Left colon (tissue), 2 donors: ENCODE measurements at regions not wholly inside any gene's neighbourhood (a gene's known extent, or its start where the extent isn't known, plus 50 kb on each side); places are given as distances from the start of the nearest gene placed in this dataset.
"Not testable (repeated sequence)": the region's sequence is repeated elsewhere in the genome, so short reads cannot be mapped to it uniquely, and the experiment has no call there.

ENCODE experiments used
- ATAC-seq: fragments of 200-7000 bp; cut with Tn5 transposase; one replicate; pipeline ENCODE4 v1.9.1; 2020; ENCODE audit warnings: mild to moderate bottlenecking, moderate library complexity
- DNase-seq, 2 donors: peaks; one replicate each; pipeline ENCODE4 v3.0.0-alpha.2; 2020
- intact Hi-C, 2 donors: fragments of 100-400 bp; cut with DNase I in 1 of 2; cut with micrococcal nuclease in 1 of 2; formaldehyde crosslinking; loops; one replicate each; pipeline versions ENCODE4 v1.11.2 to v1.14.0; 2022; cut with DNase I, micrococcal nuclease
- donor health status: DM: no; HTN: no; CAD: no.
- donor health status: DM: yes; HTN: yes; CAD: no.

GRCh38 chr18:78793313-78794070, 186.1 kb upstream of the SALL3 start:
- DNase-seq: no peak
- ATAC-seq: no peak
- intact Hi-C loops: no loop called here

- ATAC-seq (no peak), DNase-seq (no peak)
- intact Hi-C loops: no loop called here
Measured at GRCh38 chr18:78794071-78794430, 185.6 kb upstream of the SALL3 start.

GRCh38 chr18:78796693-78797455, 182.7 kb upstream of the SALL3 start:
- DNase-seq (no peak), ATAC-seq (no peak)
- intact Hi-C loops: no loop called here

GRCh38 chr18:78797499-78797898, 182.1 kb upstream of the SALL3 start:
- no peak for ATAC-seq
- no peak for DNase-seq
- intact Hi-C loops: no loop called here

GRCh38 chr18:78798402-78799175, 181.0 kb upstream of the SALL3 start:
- intact Hi-C loops: no loop called here
- no peak for ATAC-seq
- DNase-seq: no peak

- ATAC-seq (no peak), DNase-seq (no peak)
- intact Hi-C loops: no loop called here
Measured at GRCh38 chr18:78799382-78800089, 180.1 kb upstream of the SALL3 start.

- ATAC-seq, intact Hi-C loops, DNase-seq: not testable (repeated sequence)
Measured at GRCh38 chr18:78800102-78800851, 179.3 kb upstream of the SALL3 start.

GRCh38 chr18:78801011-78801410, 178.6 kb upstream of the SALL3 start:
- intact Hi-C loops: no loop called here
- ATAC-seq (no peak), DNase-seq (no peak)

- intact Hi-C loops: no loop called here
- ATAC-seq: no peak
Measured at GRCh38 chr18:78803104-78803503, 176.5 kb upstream of the SALL3 start.

GRCh38 chr18:78804206-78805030, 175.2 kb upstream of the SALL3 start:
- DNase-seq (no peak), ATAC-seq (no peak)
- intact Hi-C loops: no loop called here

More at GRCh38 chr18:78803104-78803503, 176.5 kb upstream of the SALL3 start:
- DNase-seq: no peak

- intact Hi-C loops: no loop called here
- ATAC-seq (no peak), DNase-seq (no peak)
Measured at GRCh38 chr18:78805840-78806239, 173.8 kb upstream of the SALL3 start.

- intact Hi-C loops: no loop called here
Measured at GRCh38 chr18:78807668-78808067, 171.9 kb upstream of the SALL3 start.

GRCh38 chr18:78809845-78810244, 169.8 kb upstream of the SALL3 start:
- ATAC-seq: no peak
- intact Hi-C loops: no loop called here
- no peak for DNase-seq

More at GRCh38 chr18:78807668-78808067, 171.9 kb upstream of the SALL3 start:
- no peak for ATAC-seq
- no peak for DNase-seq

GRCh38 chr18:78810706-78811105, 168.9 kb upstream of the SALL3 start:
- DNase-seq: no peak
- intact Hi-C loops: no loop called here

GRCh38 chr18:78812067-78812466, 167.6 kb upstream of the SALL3 start:
- DNase-seq (no peak), ATAC-seq (no peak)
- intact Hi-C loops: no loop called here

More at GRCh38 chr18:78810706-78811105, 168.9 kb upstream of the SALL3 start:
- ATAC-seq: no peak

GRCh38 chr18:78813156-78813555, 166.5 kb upstream of the SALL3 start:
- intact Hi-C loops: no loop called here
- ATAC-seq (no peak), DNase-seq (no peak)

- peak; percentile 14 for ATAC-seq
Measured at GRCh38 chr18:78813936-78814710, 165.5 kb upstream of the SALL3 start.

More at GRCh38 chr18:78813936-78814710, 165.5 kb upstream of the SALL3 start:
- no peak for DNase-seq
- intact Hi-C loops: no loop called here
